Neural progenitor cell (in vitro differentiated cells): ENCODE measurements at regions not wholly inside any gene's neighbourhood (a gene's known extent, or its start where the extent isn't known, plus 50 kb on each side); places are given as distances from the start of the nearest gene placed in this dataset.

Experiments
- DNase-seq: peaks from one replicate; pipeline ENCODE4 v3.0.0-alpha.2; 2016; ENCODE audit warnings: low spot score
- H2AFZ ChIP-seq: fragments of 200-600 bp; sonication (generic); replicated peaks from 2 replicates; pipeline ENCODE4 v1.6.1; 2016; ENCODE audit warnings: antibody characterized with exemption
- H3F3A ChIP-seq: fragments of 200-600 bp; sonication (generic); 2 replicates; pipeline ENCODE4 v1.6.1; 2016; ENCODE audit warnings: antibody characterized with exemption, low read depth
- H3K27ac ChIP-seq: fragments of 200-600 bp; sonication (generic); 2 replicates; pipeline ENCODE4 v1.5.1; 2016; ENCODE audit warnings: mild to moderate bottlenecking
- H3K27me3 ChIP-seq: fragments of 200-600 bp; sonication (generic); 2 replicates; pipeline ENCODE4 v1.6.1; 2016; ENCODE audit warnings: mild to moderate bottlenecking, moderate library complexity
- H3K36me3 ChIP-seq: fragments of 200-600 bp; sonication (generic); 2 replicates; pipeline ENCODE4 v1.5.1; 2016
- H3K4me1 ChIP-seq: fragments of 200-600 bp; sonication (generic); 2 replicates; pipeline ENCODE4 v1.6.1; 2016; ENCODE audit warnings: mixed run types
- H3K4me2 ChIP-seq: fragments of 200-600 bp; sonication (generic); 2 replicates; pipeline ENCODE4 v1.6.1; 2016
- H3K4me3 ChIP-seq: fragments of 200-600 bp; sonication (generic); 2 replicates; pipeline ENCODE4 v1.5.1; 2016
- H3K79me2 ChIP-seq: fragments of 200-600 bp; sonication (generic); 2 replicates; pipeline ENCODE4 v1.6.1; 2016; ENCODE audit warnings: low read depth
- H3K9ac ChIP-seq: fragments of 200-600 bp; sonication (generic); 2 replicates; pipeline ENCODE4 v1.6.1; 2016
- H3K9me3 ChIP-seq: fragments of 200-600 bp; sonication (generic); 2 replicates; pipeline ENCODE4 v1.5.1; 2016; ENCODE audit warnings: low read depth
- H4K20me1 ChIP-seq: fragments of 200-600 bp; sonication (generic); 2 replicates; pipeline ENCODE4 v1.6.1; 2016; ENCODE audit warnings: low read depth
- H3K27ac Mint-ChIP-seq: 3 replicates; pipeline ENCODE4 v1.8.0; 2021; ENCODE audit warnings: mixed read lengths
- H3K27me3 Mint-ChIP-seq: 2 replicates; pipeline ENCODE4 v1.8.0; 2022; ENCODE audit warnings: low read depth, mild to moderate bottlenecking, inconsistent platforms, moderate library complexity, mixed read lengths; ENCODE audit not compliant: insufficient read depth
- H3K36me3 Mint-ChIP-seq: 3 replicates; pipeline ENCODE4 v1.8.0; 2021; ENCODE audit warnings: mixed read lengths
- H3K4me1 Mint-ChIP-seq: 3 replicates; pipeline ENCODE4 v1.8.0; 2021; ENCODE audit warnings: mixed read lengths
- H3K4me3 Mint-ChIP-seq: 3 replicates; pipeline ENCODE4 v1.8.0; 2021; ENCODE audit warnings: mild to moderate bottlenecking, moderate library complexity, mixed read lengths
- H3K9me3 Mint-ChIP-seq: 3 replicates; pipeline ENCODE4 v1.8.0; 2020; ENCODE audit warnings: mixed read lengths
- CTCF ChIP-seq: fragments of 200-600 bp; sonication (generic); IDR thresholded peaks from 2 replicates; pipeline ENCODE4 v1.5.1; 2017; ENCODE audit warnings: antibody characterized with exemption, mild to moderate bottlenecking
- EZH2 ChIP-seq: fragments of 200-600 bp; sonication (generic); IDR thresholded peaks from 2 replicates; pipeline ENCODE4 v1.6.1; 2017; ENCODE audit warnings: antibody characterized with exemption, mild to moderate bottlenecking, moderate library complexity
- EZH2phosphoT487 ChIP-seq: fragments of 200-600 bp; sonication (generic); IDR thresholded peaks from 2 replicates; pipeline ENCODE4 v1.6.1; 2017; ENCODE audit warnings: antibody characterized with exemption

DNA sequence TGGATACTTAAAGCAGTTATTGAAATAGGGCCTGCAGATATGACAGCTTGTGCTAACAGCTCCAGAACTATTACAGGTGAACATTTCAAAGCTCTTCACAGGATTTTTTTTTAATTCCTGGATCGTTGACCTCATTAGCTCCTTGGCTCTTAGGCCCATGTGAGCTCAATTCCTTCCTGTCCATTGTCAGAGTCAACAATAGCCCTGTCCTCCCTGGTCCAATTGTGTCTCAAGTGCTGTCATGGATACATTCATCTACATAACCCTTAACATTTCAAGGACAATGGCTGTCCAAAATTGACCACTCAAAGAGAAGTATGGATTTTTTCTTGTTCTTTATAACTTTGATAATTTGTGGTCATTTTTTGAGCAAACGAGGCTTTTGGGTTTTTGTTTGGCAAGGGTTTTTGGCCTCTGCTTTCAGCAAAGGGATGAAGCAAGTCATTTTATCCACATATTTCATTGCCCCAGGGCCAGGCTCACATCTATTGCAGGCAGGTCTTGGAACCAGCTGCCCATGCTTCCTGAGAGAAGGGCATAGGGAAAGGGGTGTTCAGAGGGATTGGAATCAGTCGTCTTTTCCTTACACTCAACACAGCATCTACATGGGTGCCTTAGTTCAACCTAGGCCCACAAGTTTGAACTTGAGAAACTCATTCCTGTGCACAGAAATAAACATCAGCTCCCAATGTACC, 282.1 kb downstream of the TPBG start:
- H3K36me3 Mint-ChIP-seq = peaks cover 11% of the 10 kb centered on the region
- H4K20me1 ChIP-seq = no peaks in the 10 kb centered on the region
- peaks cover 9% of the 10 kb centered on the region for H3K9me3 ChIP-seq
- H3K27me3 ChIP-seq = no peaks in the 10 kb centered on the region
- no peaks in the 10 kb centered on the region for H3K4me1 ChIP-seq
- H3K36me3 ChIP-seq = peaks cover 3% of the 10 kb centered on the region
- no peak overlapping the region for H3K4me3 Mint-ChIP-seq
- H3K79me2 ChIP-seq = no peaks in the 10 kb centered on the region
- no peak overlapping the region for H3K4me3 ChIP-seq
- H3F3A ChIP-seq = no peaks in the 10 kb centered on the region
- no peaks in the 10 kb centered on the region for H3K4me1 Mint-ChIP-seq
- no peak overlapping the region for H3K4me2 ChIP-seq
- H2AFZ ChIP-seq = no peak overlapping the region
- no peak overlapping the region for H3K27ac ChIP-seq
- H3K9ac ChIP-seq = no peak overlapping the region
- H3K27ac Mint-ChIP-seq = no peak overlapping the region
- no peak for DNase-seq
- H3K27me3 Mint-ChIP-seq = peaks cover 6% of the 10 kb centered on the region
- peaks cover 45% of the 10 kb centered on the region for H3K9me3 Mint-ChIP-seq
- TF ChIP-seq CTCF (no peak), EZH2 (no peak), EZH2phosphoT487 (no peak)

DNA sequence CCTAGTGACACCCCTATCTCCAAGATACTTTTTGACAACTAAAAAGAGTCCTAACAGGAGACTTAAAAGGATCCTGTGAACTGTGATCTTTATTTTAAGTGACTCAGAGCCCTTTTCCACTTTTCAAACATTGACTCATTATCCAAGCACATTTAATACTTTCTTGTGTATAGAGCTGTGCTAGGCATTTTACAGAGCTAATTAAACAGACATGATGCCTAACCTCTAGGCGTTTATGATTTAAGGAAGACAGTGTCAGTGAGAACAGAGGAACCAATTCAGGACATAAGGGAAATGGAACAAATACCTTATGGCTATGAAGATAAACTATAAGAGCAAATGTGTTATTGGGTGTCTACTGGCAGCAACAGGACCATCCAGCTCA, 282.6 kb downstream of the TPBG start:
- H4K20me1 ChIP-seq = no peaks in the 10 kb centered on the region
- TF ChIP-seq EZH2 (no peak), EZH2phosphoT487 (no peak)
- H3F3A ChIP-seq = no peaks in the 10 kb centered on the region
- H3K36me3 Mint-ChIP-seq = peaks cover 8% of the 10 kb centered on the region
- no peaks in the 10 kb centered on the region for H3K79me2 ChIP-seq
- no peak for DNase-seq
- no peaks in the 10 kb centered on the region for H3K27me3 ChIP-seq
- no peak overlapping the region for H3K9ac ChIP-seq
- no peak overlapping the region for H2AFZ ChIP-seq
- H3K27me3 Mint-ChIP-seq = peaks cover 6% of the 10 kb centered on the region
- H3K27ac ChIP-seq = no peak overlapping the region
- no peak overlapping the region for H3K4me2 ChIP-seq
- no peak overlapping the region for H3K4me3 ChIP-seq
- no peak overlapping the region for H3K4me3 Mint-ChIP-seq
- no peak overlapping the region for H3K27ac Mint-ChIP-seq
- peaks cover 7% of the 10 kb centered on the region for H3K9me3 ChIP-seq
- peaks cover 43% of the 10 kb centered on the region for H3K9me3 Mint-ChIP-seq
- no peaks in the 10 kb centered on the region for H3K4me1 ChIP-seq
- no peaks in the 10 kb centered on the region for H3K4me1 Mint-ChIP-seq
- peaks cover 3% of the 10 kb centered on the region for H3K36me3 ChIP-seq

DNA sequence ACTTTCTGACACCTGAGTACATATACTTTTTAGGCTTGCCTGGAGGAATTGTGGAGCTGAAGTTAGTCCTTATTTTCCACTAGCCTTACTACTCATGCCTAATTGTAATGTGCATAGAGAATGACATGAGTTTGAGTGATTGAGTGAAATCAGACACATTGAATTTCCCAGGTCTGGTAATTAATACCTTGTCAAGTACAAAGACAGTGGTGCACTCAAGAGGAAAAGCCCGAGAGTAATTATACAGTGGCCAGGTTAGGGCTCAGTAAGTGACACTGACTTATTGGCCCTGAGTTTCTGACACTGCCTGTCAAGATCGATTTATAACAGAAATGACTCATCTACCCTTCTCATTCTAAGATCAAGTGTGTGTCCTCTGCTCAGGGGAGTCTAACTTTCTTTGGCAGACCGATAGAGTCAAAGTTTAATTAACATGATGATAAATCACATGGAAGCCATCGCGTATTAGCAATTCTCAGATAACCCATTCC, 288.3 kb downstream of the TPBG start:
- Mint-ChIP-seq H3K4me1 (no peaks in the 10 kb centered on the region), H3K36me3 (peaks cover 5% of the 10 kb centered on the region), H3K27me3 (peaks cover 6% of the 10 kb centered on the region), H3K27ac (no peak overlapping the region), H3K9me3 (peaks cover 39% of the 10 kb centered on the region), H3K4me3 (no peak overlapping the region)
- no peaks in the 10 kb centered on the region for H3K79me2 ChIP-seq
- TF ChIP-seq EZH2 = no peak
- no peak for TF ChIP-seq EZH2phosphoT487
- TF ChIP-seq CTCF = no peak
- H3K27ac ChIP-seq = no peak overlapping the region
- H3K9ac ChIP-seq = no peak overlapping the region
- no peaks in the 10 kb centered on the region for H4K20me1 ChIP-seq
- H3K4me3 ChIP-seq = no peak overlapping the region
- no peaks in the 10 kb centered on the region for H3F3A ChIP-seq
- H3K4me1 ChIP-seq = no peaks in the 10 kb centered on the region
- no peak for DNase-seq
- H3K36me3 ChIP-seq = peaks cover 3% of the 10 kb centered on the region
- no peaks in the 10 kb centered on the region for H3K27me3 ChIP-seq
- no peak overlapping the region for H2AFZ ChIP-seq
- peaks cover 7% of the 10 kb centered on the region for H3K9me3 ChIP-seq
- H3K4me2 ChIP-seq = no peak overlapping the region

DNA sequence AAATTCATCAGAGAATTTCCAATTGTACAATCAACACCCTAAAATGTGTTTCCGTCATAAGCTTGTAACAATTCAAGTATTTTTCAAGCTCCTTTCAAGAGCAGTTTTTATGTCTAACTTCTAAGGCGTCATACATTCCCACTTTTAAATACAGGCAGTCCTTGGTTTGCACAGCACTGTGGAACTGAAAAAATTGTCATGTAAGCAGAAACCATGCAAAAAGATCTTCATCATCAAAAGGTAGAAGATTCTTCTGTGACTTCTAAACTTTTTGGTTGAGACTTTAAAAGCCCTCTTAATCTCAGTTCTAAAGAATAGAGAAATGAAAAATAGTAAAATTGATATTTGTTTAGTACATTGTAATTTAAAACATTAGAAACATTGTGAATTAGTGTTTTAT, 315.6 kb downstream of the TPBG start:
- Histone ChIP-seq H3K27me3 (no peaks in the 10 kb centered on the region), H4K20me1 (no peaks in the 10 kb centered on the region)
- no peak for DNase-seq

More for the DNA sequence above, 315.6 kb downstream of the TPBG start:
- H2AFZ ChIP-seq = no peak overlapping the region
- H3K4me1 ChIP-seq = no peaks in the 10 kb centered on the region
- H3K36me3 ChIP-seq = peaks cover 3% of the 10 kb centered on the region
- TF ChIP-seq CTCF = no peak
- TF ChIP-seq EZH2 = no peak
- TF ChIP-seq EZH2phosphoT487 = no peak
- Mint-ChIP-seq H3K9me3 (peaks cover 48% of the 10 kb centered on the region), H3K27ac (no peak overlapping the region), H3K36me3 (peaks cover 34% of the 10 kb centered on the region), H3K4me3 (no peak overlapping the region), H3K4me1 (peaks cover 7% of the 10 kb centered on the region), H3K27me3 (peaks cover 2% of the 10 kb centered on the region)
- no peaks in the 10 kb centered on the region for H3K79me2 ChIP-seq
- no peak overlapping the region for H3K4me3 ChIP-seq
- H3K4me2 ChIP-seq = no peak overlapping the region
- no peak overlapping the region for H3K27ac ChIP-seq
- H3F3A ChIP-seq = no peaks in the 10 kb centered on the region
- H3K9me3 ChIP-seq = peaks cover 26% of the 10 kb centered on the region
- no peak overlapping the region for H3K9ac ChIP-seq
